ENCODE measurements at regions not wholly inside any gene's neighbourhood (a gene's known extent, or its start where the extent isn't known, plus 50 kb on each side); places are given as distances from the start of the nearest gene placed in this dataset.

DNA sequence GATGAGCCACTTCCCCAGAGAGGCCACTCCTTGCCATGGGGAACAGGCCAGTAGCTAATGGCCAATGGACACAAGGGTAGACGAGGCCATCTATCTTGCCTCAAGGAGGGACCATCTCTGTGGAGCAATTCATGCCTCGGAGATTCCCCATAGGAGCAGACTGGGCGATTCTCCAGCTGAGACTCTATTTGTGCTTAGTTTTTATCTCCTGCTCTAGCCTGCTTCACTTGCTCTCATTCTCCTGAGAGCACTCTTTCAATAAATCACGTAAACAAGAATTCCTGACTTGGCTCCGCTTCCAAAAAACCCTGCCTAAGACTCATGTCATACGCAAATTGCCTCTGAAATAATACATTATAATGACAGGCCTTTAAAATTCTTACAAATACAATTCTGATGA lies 396.4 kb upstream of the USP15 start:
- in situ Hi-C loops (cut with MboI; ENCODE audit: low sequenced_read_pairs, unreplicated experiment) = no loop called here
- DNase-seq (ENCODE audit: low spot score) = no peak
- TF ChIP-seq, protein P1, sequence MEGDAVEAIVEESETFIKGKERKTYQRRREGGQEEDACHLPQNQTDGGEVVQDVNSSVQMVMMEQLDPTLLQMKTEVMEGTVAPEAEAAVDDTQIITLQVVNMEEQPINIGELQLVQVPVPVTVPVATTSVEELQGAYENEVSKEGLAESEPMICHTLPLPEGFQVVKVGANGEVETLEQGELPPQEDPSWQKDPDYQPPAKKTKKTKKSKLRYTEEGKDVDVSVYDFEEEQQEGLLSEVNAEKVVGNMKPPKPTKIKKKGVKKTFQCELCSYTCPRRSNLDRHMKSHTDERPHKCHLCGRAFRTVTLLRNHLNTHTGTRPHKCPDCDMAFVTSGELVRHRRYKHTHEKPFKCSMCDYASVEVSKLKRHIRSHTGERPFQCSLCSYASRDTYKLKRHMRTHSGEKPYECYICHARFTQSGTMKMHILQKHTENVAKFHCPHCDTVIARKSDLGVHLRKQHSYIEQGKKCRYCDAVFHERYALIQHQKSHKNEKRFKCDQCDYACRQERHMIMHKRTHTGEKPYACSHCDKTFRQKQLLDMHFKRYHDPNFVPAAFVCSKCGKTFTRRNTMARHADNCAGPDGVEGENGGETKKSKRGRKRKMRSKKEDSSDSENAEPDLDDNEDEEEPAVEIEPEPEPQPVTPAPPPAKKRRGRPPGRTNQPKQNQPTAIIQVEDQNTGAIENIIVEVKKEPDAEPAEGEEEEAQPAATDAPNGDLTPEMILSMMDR (IDR thresholded peaks at IDR 0.05; ENCODE audit: borderline replicate concordance, control extremely low read depth, extremely low read depth, insufficient read depth, missing control alignments) = no peak

DNA sequence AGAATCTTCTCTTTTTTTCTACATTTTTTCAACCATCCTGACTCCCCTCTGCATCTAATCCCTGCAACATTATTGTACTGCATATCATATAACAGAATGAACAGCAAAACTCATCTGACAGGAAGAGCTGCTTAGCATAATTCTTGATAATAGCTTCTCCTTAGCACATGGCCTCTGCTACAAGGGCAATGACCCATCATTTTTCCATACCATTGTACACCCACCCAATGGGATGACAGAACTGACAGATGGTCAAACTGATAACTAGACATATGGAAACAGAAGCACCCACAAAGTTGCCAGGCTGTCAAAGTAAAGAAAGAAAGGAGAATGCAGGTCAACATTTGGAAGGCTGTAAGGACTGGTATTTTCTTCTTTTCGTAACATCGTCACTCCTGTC lies 390.4 kb upstream of the USP15 start:
- in situ Hi-C loops (cut with MboI; ENCODE audit: low sequenced_read_pairs, unreplicated experiment) = no loop called here
- no peak for DNase-seq (ENCODE audit: low spot score)
- TF ChIP-seq, protein P1 (IDR thresholded peaks at IDR 0.05; ENCODE audit: borderline replicate concordance, control extremely low read depth, extremely low read depth, insufficient read depth, missing control alignments) = no peak

DNA sequence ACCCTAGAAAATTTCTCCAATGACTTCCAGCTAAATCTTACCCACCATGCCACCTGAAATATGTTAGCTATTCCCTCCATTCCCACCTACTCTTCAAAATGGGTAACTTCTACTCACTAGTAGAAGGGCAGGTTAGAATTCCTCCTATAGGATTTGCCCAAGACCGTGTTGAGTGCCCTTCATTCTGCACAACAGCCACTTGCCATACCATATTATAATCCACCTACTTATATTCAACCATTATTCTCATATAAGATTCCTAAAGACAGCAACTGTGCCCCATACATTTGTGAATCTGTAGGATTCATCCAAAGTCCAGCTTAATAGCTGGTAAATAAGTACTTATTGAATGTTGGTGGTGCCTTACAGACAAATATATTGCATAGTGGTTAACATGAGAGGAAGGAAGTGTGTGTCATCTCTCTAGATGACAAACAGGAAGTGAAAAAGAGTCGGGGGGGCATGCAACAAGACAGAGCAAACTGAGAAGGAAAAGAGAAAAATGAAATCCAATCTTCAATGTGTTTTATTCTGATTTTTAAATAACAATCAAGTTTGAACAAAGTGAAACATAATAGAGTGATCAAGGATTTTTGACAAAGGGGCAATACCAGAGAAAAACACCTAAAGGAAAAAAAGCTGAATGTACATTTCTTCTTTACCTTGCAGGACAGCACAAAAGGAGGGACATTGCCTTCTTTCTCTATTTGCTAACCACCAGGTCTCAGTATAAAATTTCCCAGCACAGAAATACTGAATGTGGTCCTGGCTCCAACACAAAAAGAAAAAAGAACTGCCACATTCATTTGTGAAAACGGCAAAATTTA lies 389.3 kb upstream of the USP15 start:
- in situ Hi-C loops (cut with MboI; ENCODE audit: low sequenced_read_pairs, unreplicated experiment) = no loop called here
- TF ChIP-seq, protein P1 (IDR thresholded peaks at IDR 0.05; ENCODE audit: borderline replicate concordance, control extremely low read depth, extremely low read depth, insufficient read depth, missing control alignments) = no peak
- DNase-seq (ENCODE audit: low spot score) = no peak

DNA sequence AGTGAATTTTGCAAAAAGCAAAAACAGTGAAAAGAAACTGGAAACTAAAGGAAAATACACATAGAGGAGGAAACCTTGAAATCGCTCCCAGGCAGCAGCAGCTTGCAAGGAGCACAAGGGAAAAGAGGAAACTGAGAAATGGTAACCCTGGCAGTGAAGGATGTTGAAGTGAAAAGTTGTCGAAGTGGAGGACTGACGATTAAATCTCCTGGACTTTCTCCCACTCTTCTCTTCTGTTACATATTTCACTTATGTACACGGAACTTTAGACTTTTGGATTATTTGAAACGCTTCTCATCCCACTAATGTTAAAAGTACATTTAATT lies 388.8 kb upstream of the USP15 start:
- in situ Hi-C loops (cut with MboI; ENCODE audit: low sequenced_read_pairs, unreplicated experiment) = no loop called here
- DNase-seq (ENCODE audit: low spot score) = no peak
- TF ChIP-seq, protein P1 (IDR thresholded peaks at IDR 0.05; ENCODE audit: borderline replicate concordance, control extremely low read depth, extremely low read depth, insufficient read depth, missing control alignments) = no peak

DNA sequence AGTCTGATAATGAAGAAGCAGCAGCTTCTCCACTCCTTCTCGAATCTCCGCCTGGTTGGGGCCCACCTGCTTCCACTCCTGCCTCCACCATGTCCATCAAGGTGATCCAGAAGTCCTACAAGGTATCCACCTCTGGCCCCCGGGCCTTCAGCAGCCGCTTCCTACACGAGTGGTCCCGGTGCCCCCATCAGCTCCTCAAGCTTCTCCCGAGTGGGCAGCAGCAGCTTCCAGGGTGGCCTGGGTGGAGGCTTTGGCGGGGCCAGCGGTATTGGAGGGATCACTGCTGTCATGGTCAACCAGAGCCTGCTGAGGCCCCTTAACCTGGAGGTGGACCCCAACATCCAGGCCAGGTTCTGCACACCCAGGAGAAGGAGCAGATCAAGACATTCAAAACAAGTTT lies 381.0 kb upstream of the USP15 start:
- TF ChIP-seq, protein P1 (IDR thresholded peaks at IDR 0.05; ENCODE audit: borderline replicate concordance, control extremely low read depth, extremely low read depth, insufficient read depth, missing control alignments) = no peak
- in situ Hi-C loops (cut with MboI; ENCODE audit: low sequenced_read_pairs, unreplicated experiment) = no loop called here
- no peak for DNase-seq (ENCODE audit: low spot score)

DNA sequence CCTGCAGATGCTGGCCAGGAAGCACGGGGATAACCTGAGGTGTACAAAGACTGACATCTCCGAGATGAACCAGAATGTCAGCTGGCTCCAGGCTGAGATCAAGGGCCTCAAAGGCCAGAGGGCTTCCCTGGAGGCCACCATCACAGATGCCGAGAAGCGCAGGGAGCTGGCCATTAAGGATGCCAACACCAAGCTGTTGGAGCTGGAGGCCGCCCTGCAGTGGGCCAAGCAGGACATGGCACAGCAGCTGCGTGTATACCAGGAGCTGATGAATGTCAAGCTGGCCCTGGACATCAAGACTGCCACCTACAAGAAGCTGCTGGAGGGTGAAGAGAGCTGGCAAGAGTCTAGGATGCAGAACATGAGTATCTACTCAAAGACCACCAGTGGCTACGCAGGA lies 380.0 kb upstream of the USP15 start:
- in situ Hi-C loops (cut with MboI; ENCODE audit: low sequenced_read_pairs, unreplicated experiment) = no loop called here
- TF ChIP-seq, protein P1 (IDR thresholded peaks at IDR 0.05; ENCODE audit: borderline replicate concordance, control extremely low read depth, extremely low read depth, insufficient read depth, missing control alignments) = no peak
- DNase-seq (ENCODE audit: low spot score) = no peak

All from GM13976 (cell line).